Karpas-422 (cell line): ENCODE measurements at regions not wholly inside any gene's neighbourhood (a gene's known extent, or its start where the extent isn't known, plus 50 kb on each side); places are given as distances from the start of the nearest gene placed in this dataset.

Experiments used
- DNase-seq: peaks from one replicate; pipeline ENCODE4 v3.0.0-alpha.2; 2015
- H2AFZ ChIP-seq: fragments of 200-600 bp; sonication (generic); 2 replicates; pipeline ENCODE4 v1.6.1; 2014; ENCODE audit warnings: antibody characterized with exemption, low read length, mixed read lengths
- H3K27ac ChIP-seq: fragments of 200-600 bp; sonication (generic); 2 replicates; pipeline ENCODE4 v1.5.1; 2014; ENCODE audit warnings: mild to moderate bottlenecking, low read length, moderate library complexity
- H3K27me3 ChIP-seq: fragments of 200-600 bp; sonication (generic); 2 replicates; pipeline ENCODE4 v1.6.1; 2014; ENCODE audit warnings: low read length, mixed read lengths
- H3K36me3 ChIP-seq: fragments of 200-600 bp; sonication (generic); 2 replicates; pipeline ENCODE4 v1.6.1; 2014; ENCODE audit warnings: low read length, mixed read lengths; ENCODE audit not compliant: insufficient read depth
- H3K4me1 ChIP-seq: fragments of 200-600 bp; sonication (generic); 2 replicates; pipeline ENCODE4 v1.6.1; 2014; ENCODE audit warnings: mild to moderate bottlenecking, low read length, mixed read lengths
- H3K4me2 ChIP-seq: fragments of 200-600 bp; sonication (generic); 2 replicates; pipeline ENCODE4 v1.6.1; 2014; ENCODE audit warnings: low read length, low read depth, mild to moderate bottlenecking; ENCODE audit not compliant: poor library complexity, severe bottlenecking
- H3K4me3 ChIP-seq: fragments of 200-600 bp; sonication (generic); 2 replicates; pipeline ENCODE4 v1.5.1; 2014; ENCODE audit warnings: mild to moderate bottlenecking, antibody characterized with exemption, low read length, mixed read lengths
- H3K79me2 ChIP-seq: fragments of 200-600 bp; sonication (generic); 2 replicates; pipeline ENCODE4 v1.6.1; 2014; ENCODE audit warnings: mild to moderate bottlenecking, low read length, mixed read lengths
- H3K9ac ChIP-seq: fragments of 200-600 bp; sonication (generic); 2 replicates; pipeline ENCODE4 v1.6.0; 2014; ENCODE audit warnings: low read length
- H3K9me2 ChIP-seq: fragments of 200-600 bp; sonication (generic), shearing (Covaris generic); replicated peaks from 2 replicates; pipeline ENCODE4 v1.6.0; 2014; ENCODE audit warnings: mild to moderate bottlenecking, low read length, moderate library complexity; ENCODE audit not compliant: insufficient read depth
- H3K9me3 ChIP-seq: fragments of 300-700, 200-600 bp; sonication (generic); 2 replicates; pipeline ENCODE4 v1.6.1; 2014; ENCODE audit warnings: low read length, mixed read lengths
- H4K20me1 ChIP-seq: fragments of 200-600 bp; sonication (generic); 2 replicates; pipeline ENCODE4 v1.6.1; 2014; ENCODE audit warnings: mild to moderate bottlenecking, antibody characterized with exemption, low read length, low read depth; ENCODE audit not compliant: insufficient read depth

GRCh38 chr3:105101603-105102002 lies 265.1 kb upstream of the ALCAM start:
- Histone ChIP-seq H2AFZ (no peak overlapping the region), H3K4me2 (no peak overlapping the region), H3K27ac (no peak overlapping the region), H4K20me1 (no peaks in the 10 kb centered on the region), H3K27me3 (no peaks in the 10 kb centered on the region), H3K4me1 (no peaks in the 10 kb centered on the region), H3K4me3 (no peak overlapping the region), H3K9me3 (no peaks in the 10 kb centered on the region), H3K36me3 (no peaks in the 10 kb centered on the region), H3K9ac (no peak overlapping the region), H3K9me2 (no peaks in the 10 kb centered on the region), H3K79me2 (no peaks in the 10 kb centered on the region)
- DNase-seq = no peak

DNA sequence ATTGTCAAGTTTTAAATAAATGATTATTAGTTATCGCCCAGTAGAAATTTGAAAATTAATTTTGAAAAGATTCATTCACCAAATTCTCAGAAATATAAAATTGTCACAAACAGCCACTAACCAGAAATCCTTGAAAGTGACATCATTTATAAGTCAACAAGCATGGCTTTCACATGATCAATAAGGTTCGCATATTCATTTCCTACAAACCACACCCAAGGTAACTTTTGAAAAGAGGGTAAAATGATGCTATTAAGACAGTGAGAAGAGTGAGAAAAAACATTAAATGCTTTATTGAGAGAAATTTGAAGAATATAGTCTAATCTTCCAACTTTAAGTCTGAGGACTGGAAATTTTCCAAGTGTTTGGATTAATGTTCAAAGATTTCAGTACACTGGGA lies 263.6 kb upstream of the ALCAM start:
- Histone ChIP-seq H2AFZ (no peak overlapping the region), H4K20me1 (no peaks in the 10 kb centered on the region), H3K9me2 (no peaks in the 10 kb centered on the region), H3K27ac (no peak overlapping the region), H3K79me2 (no peaks in the 10 kb centered on the region), H3K4me3 (no peak overlapping the region), H3K4me2 (no peak overlapping the region), H3K9me3 (no peaks in the 10 kb centered on the region), H3K27me3 (no peaks in the 10 kb centered on the region), H3K4me1 (no peaks in the 10 kb centered on the region), H3K9ac (no peak overlapping the region), H3K36me3 (no peaks in the 10 kb centered on the region)
- DNase-seq = no peak

DNA sequence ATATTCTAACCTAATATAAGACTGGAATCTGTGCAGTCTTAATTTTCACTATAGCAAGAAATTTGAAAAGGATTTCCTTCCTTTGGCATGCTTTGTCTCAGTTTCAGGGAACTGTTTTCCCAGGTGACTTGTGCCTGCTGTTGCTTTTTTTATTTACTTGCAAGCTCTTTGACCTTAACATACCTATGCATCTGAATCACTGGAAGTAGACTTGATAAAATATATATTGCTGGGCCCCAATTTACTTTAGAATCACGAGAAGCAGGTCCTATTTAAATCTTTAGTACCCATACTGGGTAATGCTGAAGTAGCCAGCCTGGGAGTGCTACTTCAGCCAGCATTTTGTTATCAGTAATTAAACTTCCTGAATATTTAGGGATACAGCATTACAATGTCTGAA lies 257.9 kb upstream of the ALCAM start:
- no peaks in the 10 kb centered on the region for H3K9me2 ChIP-seq
- no peak overlapping the region for H3K4me2 ChIP-seq
- no peak overlapping the region for H2AFZ ChIP-seq

GRCh38 chr3:105118905-105119304 lies 247.8 kb upstream of the ALCAM start:
- no peak overlapping the region for H3K4me3 ChIP-seq
- H2AFZ ChIP-seq = no peak overlapping the region
- no peak for DNase-seq
- H4K20me1 ChIP-seq = no peaks in the 10 kb centered on the region
- H3K9me3 ChIP-seq = no peaks in the 10 kb centered on the region
- no peaks in the 10 kb centered on the region for H3K79me2 ChIP-seq
- H3K27ac ChIP-seq = no peak overlapping the region
- no peak overlapping the region for H3K4me2 ChIP-seq
- no peaks in the 10 kb centered on the region for H3K27me3 ChIP-seq
- H3K36me3 ChIP-seq = no peaks in the 10 kb centered on the region
- H3K9me2 ChIP-seq = no peaks in the 10 kb centered on the region
- H3K9ac ChIP-seq = no peak overlapping the region
- no peaks in the 10 kb centered on the region for H3K4me1 ChIP-seq

More for the DNA sequence above, 257.9 kb upstream of the ALCAM start:
- no peak overlapping the region for H3K27ac ChIP-seq
- H3K9me3 ChIP-seq = no peaks in the 10 kb centered on the region
- H3K4me3 ChIP-seq = no peak overlapping the region
- no peak overlapping the region for H3K9ac ChIP-seq
- H3K4me1 ChIP-seq = no peaks in the 10 kb centered on the region
- no peaks in the 10 kb centered on the region for H3K27me3 ChIP-seq
- no peaks in the 10 kb centered on the region for H3K79me2 ChIP-seq
- H4K20me1 ChIP-seq = no peaks in the 10 kb centered on the region
- no peak for DNase-seq
- H3K36me3 ChIP-seq = no peaks in the 10 kb centered on the region

DNA sequence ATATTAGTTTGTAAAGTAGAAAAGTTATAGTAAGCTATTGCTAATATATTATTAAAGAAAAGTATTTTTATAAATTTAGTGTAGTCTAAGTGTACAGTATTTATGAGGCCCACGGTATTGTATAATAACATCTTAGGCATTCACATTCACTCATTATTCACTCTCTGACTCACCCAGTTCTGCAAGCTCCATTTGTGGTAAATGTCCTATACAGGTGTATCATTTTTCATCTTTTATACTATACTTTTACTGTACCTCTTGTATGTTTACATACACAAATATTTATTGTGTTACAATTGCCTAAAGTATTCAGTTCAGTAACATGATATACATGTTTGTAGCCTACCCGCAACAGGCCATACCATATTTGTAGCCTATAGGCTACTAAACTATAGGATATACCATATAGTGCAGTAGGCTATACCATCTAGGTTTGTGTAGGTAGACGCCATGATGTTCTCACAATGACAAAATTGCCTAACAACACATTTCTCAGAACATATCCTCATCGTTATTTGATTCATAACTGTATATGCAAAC lies 246.8 kb upstream of the ALCAM start:
- DNase-seq = no peak
- H3K9me3 ChIP-seq = no peaks in the 10 kb centered on the region
- no peaks in the 10 kb centered on the region for H3K27me3 ChIP-seq
- no peak overlapping the region for H2AFZ ChIP-seq
- H3K4me1 ChIP-seq = no peaks in the 10 kb centered on the region
- no peak overlapping the region for H3K4me2 ChIP-seq
- H3K4me3 ChIP-seq = no peak overlapping the region
- no peak overlapping the region for H3K27ac ChIP-seq
- no peaks in the 10 kb centered on the region for H3K9me2 ChIP-seq
- H3K9ac ChIP-seq = no peak overlapping the region
- no peaks in the 10 kb centered on the region for H3K36me3 ChIP-seq
- no peaks in the 10 kb centered on the region for H3K79me2 ChIP-seq
- H4K20me1 ChIP-seq = no peaks in the 10 kb centered on the region

DNA sequence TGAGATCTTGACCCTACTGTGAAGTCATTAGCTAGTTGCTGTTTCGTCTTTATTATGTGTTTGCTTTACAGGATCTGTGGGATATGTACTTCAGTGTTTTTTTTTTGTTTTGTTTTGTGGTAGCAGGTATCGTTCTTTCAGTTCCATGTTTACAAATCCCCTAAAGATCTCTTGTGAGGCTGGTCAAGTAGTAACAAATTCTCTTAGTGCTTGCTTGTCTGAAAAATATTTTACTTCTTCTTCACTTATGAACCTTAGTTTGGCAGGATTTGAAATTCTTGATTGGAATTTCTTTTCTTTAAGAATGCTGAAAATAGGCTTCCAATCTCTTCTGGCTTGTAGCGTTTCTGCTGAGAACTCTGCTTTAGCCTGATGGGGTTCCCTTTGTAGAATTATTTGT lies 235.8 kb upstream of the ALCAM start:
- Histone ChIP-seq H3K36me3 (no peaks in the 10 kb centered on the region), H3K4me3 (no peak overlapping the region), H3K4me1 (no peaks in the 10 kb centered on the region), H3K79me2 (no peaks in the 10 kb centered on the region), H3K27me3 (no peaks in the 10 kb centered on the region), H2AFZ (no peak overlapping the region), H3K27ac (no peak overlapping the region), H3K9me2 (0 out of 2 replicates have a peak, but pooled peaks cover 5% of the 10 kb centered on the region), H4K20me1 (no peaks in the 10 kb centered on the region), H3K9ac (no peak overlapping the region), H3K4me2 (no peak overlapping the region), H3K9me3 (no peaks in the 10 kb centered on the region; the same call in 1 of the 2 replicates)
- no peak for DNase-seq

- Histone ChIP-seq H3K27me3 (no peaks in the 10 kb centered on the region), H3K79me2 (no peaks in the 10 kb centered on the region), H2AFZ (no peak overlapping the region), H3K4me1 (no peaks in the 10 kb centered on the region), H3K9me3 (no peaks in the 10 kb centered on the region), H3K36me3 (no peaks in the 10 kb centered on the region), H3K9ac (no peak overlapping the region), H3K27ac (no peak overlapping the region), H3K4me3 (no peak overlapping the region), H3K9me2 (no peaks in the 10 kb centered on the region), H4K20me1 (no peaks in the 10 kb centered on the region), H3K4me2 (no peak overlapping the region)
- DNase-seq = no peak
These were observed 228.8 kb upstream of the ALCAM start for GRCh38 chr3:105137911-105138310.

GRCh38 chr3:105139881-105140560 lies 226.7 kb upstream of the ALCAM start:
- DNase-seq = no peak
- Histone ChIP-seq H3K4me2 (no peak overlapping the region), H2AFZ (no peak overlapping the region), H3K9me3 (no peaks in the 10 kb centered on the region), H3K9me2 (no peaks in the 10 kb centered on the region), H3K36me3 (no peaks in the 10 kb centered on the region), H3K27me3 (no peaks in the 10 kb centered on the region), H3K27ac (no peak overlapping the region), H3K4me1 (no peaks in the 10 kb centered on the region), H3K9ac (no peak overlapping the region), H3K79me2 (no peaks in the 10 kb centered on the region), H4K20me1 (no peaks in the 10 kb centered on the region), H3K4me3 (no peak overlapping the region)
